RWPE1 (cell line): ENCODE measurements at regions not wholly inside any gene's neighbourhood (a gene's known extent, or its start where the extent isn't known, plus 50 kb on each side); places are given as distances from the start of the nearest gene placed in this dataset.

Experiments used
- CTCF ChIA-PET: fragments of 350-600 bp; sonication (Branson Sonifier 250); formaldehyde crosslinking; extraction: SDS; loops from one replicate; lab custom pipeline; 2021; lab: Yijun Ruan, JAX
- POLR2A ChIA-PET: fragments of 400-600 bp; formaldehyde crosslinking; extraction: SDS; loops from one replicate; lab custom pipeline; 2020; ENCODE audit warnings: antibody characterized with exemption; ENCODE audit not compliant: low non-redundant PET; lab: Yijun Ruan, JAX
- DNase-seq: peaks from one replicate; pipeline ENCODE4 v3.0.0; 2012; ENCODE audit warnings: low spot score
- H3K27ac ChIP-seq: fragments of 450-650 bp; 2 replicates; pipeline ENCODE4 v1.5.1; 2017
- CTCF ChIP-seq: fragments of 450-650 bp; conservative IDR thresholded peaks from 2 replicates; pipeline ENCODE4 v1.5.1; 2017; ENCODE audit warnings: low read depth, mild to moderate bottlenecking

- H3K27ac ChIP-seq = no peak overlapping the region
- ChIA-PET POLR2A (no interaction called here), CTCF (no interaction called here)
- TF ChIP-seq CTCF = no peak
- DNase-seq = no peak
These were observed 101.6 kb upstream of the INSIG1 start for GRCh38 chr7:155195939-155196523.

GRCh38 chr7:155198196-155198892, 99.3 kb upstream of the INSIG1 start:
- POLR2A ChIA-PET = no interaction called here
- no peak overlapping the region for H3K27ac ChIP-seq
- DNase-seq = no peak
- CTCF ChIA-PET = no interaction called here
- TF ChIP-seq CTCF = no peak

GRCh38 chr7:155198901-155199845, 98.5 kb upstream of the INSIG1 start:
- ChIA-PET CTCF (no interaction called here), POLR2A (no interaction called here)
- no peak for TF ChIP-seq CTCF
- H3K27ac ChIP-seq = no peak overlapping the region
- DNase-seq = no peak

- ChIA-PET POLR2A (no interaction called here), CTCF (no interaction called here)
- DNase-seq = no peak
- no peak overlapping the region for H3K27ac ChIP-seq
- TF ChIP-seq CTCF = no peak
These were observed 96.2 kb upstream of the INSIG1 start for GRCh38 chr7:155201325-155202087.

GRCh38 chr7:155202106-155202871, 95.4 kb upstream of the INSIG1 start:
- ChIA-PET CTCF (no interaction called here), POLR2A (no interaction called here)
- no peak for TF ChIP-seq CTCF
- no peak overlapping the region for H3K27ac ChIP-seq
- no peak for DNase-seq
